ENCODE measurements at regions not wholly inside any gene's neighbourhood (a gene's known extent, or its start where the extent isn't known, plus 50 kb on each side); places are given as distances from the start of the nearest gene placed in this dataset.

- DNase-seq (ENCODE audit: low read depth) = peak; percentile 99
Observed at GRCh38 chr10:4663162-4663992, 162.6 kb upstream of the AKR1E2 start.

GRCh38 chr10:4662576-4663161 is 163.3 kb upstream of the AKR1E2 start:
- DNase-seq (ENCODE audit: low read depth) = peak; percentile 94

GRCh38 chr10:4661511-4662255 is 164.3 kb upstream of the AKR1E2 start:
- DNase-seq (ENCODE audit: low read depth) = peak; percentile 70

DNA sequence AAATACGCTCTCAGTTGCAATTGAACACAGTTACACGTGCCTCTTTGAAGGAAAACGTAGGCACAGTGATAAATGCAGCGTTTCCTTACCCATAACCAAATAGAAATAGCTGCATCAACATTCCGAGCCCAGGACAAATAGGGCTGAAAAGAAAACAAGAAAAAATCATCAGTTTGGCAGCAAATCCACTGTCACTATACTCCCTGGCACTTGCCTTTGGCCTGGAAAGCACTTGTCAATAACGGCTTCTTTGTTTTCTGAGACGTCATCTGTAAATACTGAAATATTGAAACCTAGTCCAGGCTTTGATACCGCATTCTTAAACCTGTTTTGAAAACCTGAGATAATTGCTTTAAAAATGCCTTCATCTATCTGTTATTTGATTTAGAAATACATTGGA is 167.2 kb upstream of the AKR1E2 start:
- no peak for DNase-seq (ENCODE audit: low read depth)

DNA sequence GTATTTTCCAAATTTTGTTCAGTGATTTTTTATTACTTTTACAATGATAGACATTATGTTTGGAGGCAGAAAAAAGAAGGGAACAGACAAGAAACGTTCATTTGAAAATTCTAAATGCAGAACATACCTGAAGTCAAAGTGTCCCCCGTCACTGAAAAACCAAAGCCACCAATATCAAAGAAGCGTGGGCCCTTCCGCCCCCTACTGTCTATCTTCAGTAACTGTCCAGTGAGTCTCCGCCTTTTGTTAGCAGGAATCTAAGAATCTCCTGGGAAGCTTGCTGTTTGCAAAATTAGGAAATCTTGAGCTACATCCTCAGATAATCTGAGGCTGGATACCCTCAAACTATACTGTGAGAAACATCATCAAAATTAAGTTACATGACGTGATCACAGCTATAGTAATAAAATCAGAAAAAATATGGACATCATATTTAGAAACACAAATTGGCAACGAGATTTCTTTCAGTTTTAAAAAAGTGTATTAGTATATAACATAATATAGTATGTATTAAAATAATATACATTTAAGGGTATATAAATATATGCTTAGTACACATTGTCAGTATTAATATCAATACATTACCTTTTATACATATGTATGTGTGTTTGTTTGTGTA is 169.3 kb upstream of the AKR1E2 start:
- DNase-seq (ENCODE audit: low read depth) = peak; percentile 80

GRCh38 chr10:4655879-4656278 is 170.1 kb upstream of the AKR1E2 start:
- DNase-seq (ENCODE audit: low read depth) = no peak

- no peak for DNase-seq (ENCODE audit: low read depth)
Observed at GRCh38 chr10:4655406-4655805, 170.6 kb upstream of the AKR1E2 start.

DNA sequence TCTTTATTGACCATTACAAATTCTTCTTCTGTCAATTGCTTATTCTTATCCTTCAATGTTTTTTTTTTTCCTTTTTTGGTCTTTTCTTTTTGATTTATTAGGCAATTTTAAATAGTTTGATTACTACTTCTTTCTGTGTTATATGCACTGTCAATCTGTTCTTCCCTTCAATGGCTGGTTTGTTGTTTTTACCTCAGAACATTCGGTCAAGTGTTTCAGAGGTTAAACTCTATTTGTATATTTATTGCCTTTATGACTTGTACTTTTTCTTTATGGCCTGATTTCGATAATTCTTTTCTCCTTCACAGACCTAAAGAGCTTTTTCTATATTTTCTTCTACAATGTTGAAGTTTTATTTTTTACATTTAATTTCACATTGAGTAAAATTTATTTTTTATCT is 171.5 kb upstream of the AKR1E2 start:
- DNase-seq (ENCODE audit: low read depth) = no peak

DNA sequence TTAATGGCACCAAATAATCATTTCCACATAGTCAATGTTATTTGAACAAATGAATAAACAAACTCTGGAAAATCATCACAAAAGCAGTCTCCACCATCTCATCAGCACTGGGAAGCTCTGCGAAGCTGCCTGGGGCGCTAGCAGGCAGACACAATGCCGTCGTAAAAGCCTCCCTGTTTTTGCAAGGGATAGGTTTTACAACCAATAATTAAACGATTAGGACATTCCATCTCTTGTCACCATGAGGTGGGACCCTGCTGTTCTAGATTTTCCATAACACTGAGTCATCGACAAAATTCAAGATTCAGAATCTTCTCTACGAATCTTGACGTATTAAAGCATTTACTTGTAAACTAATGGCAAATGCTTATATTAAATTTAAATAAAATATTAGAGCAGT is 172.8 kb upstream of the AKR1E2 start:
- DNase-seq (ENCODE audit: low read depth) = no peak

DNA sequence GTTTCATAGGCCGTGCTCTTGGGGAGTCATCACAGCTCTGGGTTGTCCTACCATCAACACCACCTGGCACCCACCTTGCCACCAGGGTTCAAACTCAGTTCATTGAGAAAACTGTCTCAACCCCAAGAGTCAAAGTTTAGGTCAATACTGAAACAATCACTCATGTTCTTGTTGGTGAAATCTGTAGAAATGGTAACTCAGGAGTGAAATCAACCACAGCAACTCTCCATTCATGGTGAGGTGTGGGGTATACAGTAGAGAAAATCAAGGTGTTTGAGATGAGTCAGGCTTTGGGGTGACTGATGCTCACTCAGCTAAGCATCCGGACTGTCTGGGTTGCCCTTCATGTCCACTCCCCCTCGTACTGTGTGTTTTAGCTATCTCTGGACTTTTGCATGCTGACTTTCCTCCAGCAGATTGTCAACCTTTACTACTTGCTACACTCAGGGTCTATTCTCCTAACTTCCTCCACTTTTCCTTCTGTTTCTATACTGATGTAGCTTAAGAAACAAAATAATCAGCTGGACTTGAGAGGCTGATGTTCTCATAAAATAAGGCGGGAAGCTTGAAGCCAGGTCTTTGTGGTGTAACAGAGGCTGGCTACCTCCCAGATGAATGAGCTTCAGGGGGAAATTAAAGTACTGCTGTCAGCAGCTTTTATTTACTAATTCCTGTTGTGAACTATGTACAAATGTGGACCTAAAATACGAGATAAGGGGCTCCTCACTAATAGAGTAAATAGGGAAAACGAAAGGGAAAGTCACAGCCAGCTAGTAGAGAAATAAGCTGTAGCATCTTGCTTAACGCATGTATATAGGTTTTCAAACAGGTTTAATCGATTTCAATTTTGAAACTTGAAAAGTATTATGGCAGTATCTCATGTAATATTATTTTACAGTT is 173.6 kb upstream of the AKR1E2 start:
- no peak for DNase-seq (ENCODE audit: low read depth)

DNA sequence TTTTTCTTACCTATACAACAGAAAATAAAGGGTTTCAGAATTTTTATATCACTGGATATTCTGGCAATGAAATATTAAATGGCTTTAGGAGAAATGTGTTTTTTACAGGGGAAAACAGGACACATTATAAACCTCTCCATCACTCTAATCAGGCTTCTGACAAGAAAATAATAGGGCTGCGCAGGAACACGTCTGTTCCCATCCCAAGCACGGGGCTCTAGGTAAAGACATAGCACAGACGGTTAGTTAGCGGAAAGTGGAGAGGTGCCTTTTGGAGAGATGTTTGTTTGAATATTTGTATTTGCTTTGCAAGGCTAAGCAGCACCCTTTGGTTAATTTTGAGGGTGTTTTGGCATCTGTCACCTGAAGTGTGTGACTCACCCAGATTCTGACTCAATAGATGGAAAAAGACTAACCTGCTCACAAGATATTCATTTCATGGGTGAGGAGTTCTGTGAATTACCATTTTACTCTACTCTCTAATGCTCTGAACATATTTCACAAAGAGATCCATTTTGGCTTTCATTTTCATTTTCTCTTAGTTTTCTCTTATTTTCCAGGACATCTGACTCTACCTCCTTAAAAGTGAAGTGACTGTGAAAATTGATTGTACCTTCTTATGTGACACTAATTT is 174.5 kb upstream of the AKR1E2 start:
- no peak for DNase-seq (ENCODE audit: low read depth)

GRCh38 chr10:4650582-4650981 is 175.4 kb upstream of the AKR1E2 start:
- DNase-seq (ENCODE audit: low read depth) = no peak

DNA sequence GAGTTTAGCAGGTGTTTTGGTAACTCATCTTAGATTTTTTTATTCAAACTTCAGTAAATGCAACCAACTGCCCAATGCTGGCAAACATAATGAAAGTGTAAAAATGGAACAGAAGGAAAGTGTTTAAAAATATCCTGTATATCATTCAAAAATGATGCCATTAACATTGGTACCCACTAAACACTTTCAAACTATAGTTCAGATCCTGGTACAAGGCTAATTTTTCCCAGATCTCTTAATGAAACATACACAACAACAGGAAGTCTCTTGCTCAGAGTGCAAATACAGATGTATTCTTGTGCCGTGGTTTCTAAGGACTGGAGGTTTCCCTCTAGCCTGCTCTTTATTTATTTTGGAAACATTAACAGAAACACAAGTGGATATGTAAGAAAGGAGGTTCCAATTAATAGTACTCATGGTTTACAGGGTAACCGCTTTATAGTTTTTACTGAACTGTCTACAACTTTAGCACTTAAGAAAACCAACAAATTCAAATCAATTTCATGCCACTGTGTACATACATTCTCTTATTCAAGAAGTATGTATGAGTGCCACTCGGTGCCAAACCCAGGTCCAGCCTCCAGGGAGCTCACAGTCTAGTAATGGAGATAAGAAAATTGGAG is 176.0 kb upstream of the AKR1E2 start:
- DNase-seq (ENCODE audit: low read depth) = no peak

GRCh38 chr10:4649471-4649870 is 176.5 kb upstream of the AKR1E2 start:
- DNase-seq (ENCODE audit: low read depth) = no peak

DNA sequence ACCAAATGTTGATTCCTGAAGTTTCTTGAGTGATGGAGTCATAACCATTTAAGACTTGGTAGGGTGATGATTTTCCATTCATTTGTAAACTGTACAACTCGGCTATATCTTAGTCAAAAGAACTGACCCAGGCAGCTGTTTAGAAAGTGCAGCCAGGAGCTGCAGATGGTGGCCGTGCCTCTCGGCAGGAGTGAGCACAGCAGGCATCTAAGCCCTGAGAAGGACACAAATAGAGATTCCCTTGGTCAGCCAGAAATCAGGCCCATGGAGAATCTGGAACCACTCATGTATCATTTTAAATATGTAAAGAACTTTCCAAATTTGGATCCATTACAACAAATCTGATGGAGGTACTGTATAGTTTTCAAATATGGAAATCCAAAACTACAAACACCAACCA is 177.0 kb upstream of the AKR1E2 start:
- peak; percentile 40 for DNase-seq (ENCODE audit: low read depth)

DNA sequence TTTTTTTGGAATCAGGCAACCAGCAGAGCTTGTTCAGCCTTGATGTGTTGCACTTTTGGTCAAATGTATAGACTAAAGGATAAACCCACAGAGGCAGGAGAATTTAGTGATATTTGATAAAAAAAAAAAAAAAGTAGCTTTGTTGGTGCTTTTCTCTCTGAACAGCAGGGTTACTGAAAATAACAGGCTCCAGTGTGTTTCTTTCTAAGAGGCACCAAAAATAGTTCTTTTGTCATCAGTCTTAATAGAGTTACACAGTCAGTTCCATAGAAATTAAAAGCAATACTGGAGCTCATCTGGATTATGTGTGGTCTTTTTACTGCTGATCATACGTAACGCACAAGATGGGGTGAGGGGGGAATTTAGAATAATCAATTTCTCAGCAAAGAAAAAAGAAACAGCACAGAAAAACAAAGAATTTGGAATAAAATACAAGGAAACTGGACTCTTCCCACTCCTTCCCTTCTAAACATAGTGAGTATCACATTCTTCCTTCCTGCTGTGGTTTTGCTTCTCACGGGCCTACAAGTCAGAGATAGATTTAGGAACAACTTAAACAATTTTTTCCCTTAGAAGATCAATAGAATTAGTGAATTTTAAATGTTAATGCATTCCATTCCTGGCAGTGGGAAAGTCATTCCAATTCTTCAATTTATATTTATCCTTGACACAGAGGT is 178.8 kb upstream of the AKR1E2 start:
- peak; percentile 45 for DNase-seq (ENCODE audit: low read depth)

GRCh38 chr10:4646547-4646946 is 179.5 kb upstream of the AKR1E2 start:
- no peak for DNase-seq (ENCODE audit: low read depth)

DNA sequence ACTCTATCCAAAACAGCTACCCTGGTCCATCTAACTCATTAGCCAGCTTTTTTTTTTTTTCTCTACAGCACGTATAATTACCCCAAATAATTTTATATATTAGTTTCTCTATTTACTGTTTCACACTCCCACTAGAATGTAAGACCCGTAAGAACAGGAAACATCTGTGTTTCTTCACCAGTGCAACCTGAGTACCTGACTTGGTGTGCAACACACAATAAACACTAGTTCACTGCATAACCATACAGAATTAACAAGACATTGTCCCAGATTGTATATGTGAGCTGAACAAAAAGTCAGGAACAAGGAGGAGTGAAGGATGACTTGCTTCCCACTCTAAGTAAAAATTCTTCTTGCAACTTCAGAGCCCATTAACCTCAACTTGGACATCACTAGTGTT is 180.2 kb upstream of the AKR1E2 start:
- no peak for DNase-seq (ENCODE audit: low read depth)

DNA sequence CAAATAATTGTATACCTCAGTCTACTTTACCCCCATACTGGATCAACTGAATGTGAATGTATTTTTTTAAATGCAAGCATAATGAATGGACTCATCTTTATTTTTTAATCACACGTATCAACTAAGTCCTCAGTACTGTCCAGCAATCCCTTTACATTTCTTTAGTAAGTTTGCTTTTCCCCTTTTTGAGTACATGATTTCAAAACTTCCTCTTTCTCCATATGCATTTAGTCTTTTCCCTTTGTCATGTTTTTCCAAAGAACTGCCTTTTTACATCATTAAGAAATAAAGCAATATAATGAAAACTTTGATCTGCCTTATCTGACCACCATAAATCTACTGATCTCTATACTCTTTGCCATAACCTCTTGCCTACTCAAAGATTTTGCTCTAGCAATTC is 182.5 kb upstream of the AKR1E2 start:
- no peak for DNase-seq (ENCODE audit: low read depth)

Data from myocyte (in vitro differentiated cells).